ENCODE measurements at regions not wholly inside any gene's neighbourhood (a gene's known extent, or its start where the extent isn't known, plus 50 kb on each side); places are given as distances from the start of the nearest gene placed in this dataset.

DNA sequence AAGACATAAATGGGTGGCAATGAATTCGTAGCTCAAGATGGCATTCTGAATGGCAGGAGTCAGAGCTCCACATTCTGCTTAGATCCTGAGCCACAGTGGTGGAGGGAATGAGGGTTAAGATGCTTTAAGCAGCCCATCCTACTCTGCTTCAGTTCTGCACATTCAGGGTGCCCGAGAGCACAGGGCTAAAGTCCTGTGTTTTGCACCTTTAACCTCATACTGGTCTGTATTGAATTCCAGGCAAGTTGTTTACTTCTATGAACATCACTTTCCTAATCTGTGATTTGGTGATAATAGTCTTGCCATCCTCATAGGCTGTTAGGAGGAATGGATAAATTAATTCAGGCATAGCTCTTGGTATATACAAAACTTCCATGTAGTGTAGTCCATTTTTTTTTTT is 321.6 kb upstream of the CD180 start:
- Histone ChIP-seq H3K23ac (ENCODE audit: insufficient read length, low read depth, low read length) (no peak overlapping the region), H4K8ac (replicated peaks; ENCODE audit: insufficient read length, low read depth, low read length) (no peak overlapping the region), H2AK5ac (ENCODE audit: insufficient read length, low read length) (no peak overlapping the region), H2BK120ac (ENCODE audit: low read depth, low read length, poor library complexity, severe bottlenecking) (no peak overlapping the region), H2BK20ac (ENCODE audit: low read depth, low read length, poor library complexity, severe bottlenecking) (no peak overlapping the region), H2AFZ (ENCODE audit: low read length) (no peak overlapping the region), H3K14ac (ENCODE audit: insufficient read depth, low read length) (no peak overlapping the region), H3T11ph (ENCODE audit: low read length) (no peak overlapping the region), H3K79me1 (ENCODE audit: insufficient read depth, low read depth, low read length, poor library complexity, severe bottlenecking) (no peaks in the 10 kb centered on the region), H3K27ac (ENCODE audit: insufficient read length, low read depth, low read length) (no peak overlapping the region), H3K23me2 (ENCODE audit: insufficient read length, low read depth, low read length, poor library complexity, severe bottlenecking) (no peaks in the 10 kb centered on the region), H3K9me3 (ENCODE audit: control insufficient read depth, low read depth, low read length) (no peaks in the 10 kb centered on the region), H3K4me2 (ENCODE audit: insufficient read depth, insufficient read length, low read length) (no peak overlapping the region), H3K9ac (ENCODE audit: extremely low read depth, insufficient read length, low read length) (no peak overlapping the region), H4K20me1 (ENCODE audit: control insufficient read depth, insufficient read depth, insufficient read length) (no peaks in the 10 kb centered on the region), H2BK15ac (ENCODE audit: low read depth, low read length) (no peak overlapping the region), H3K18ac (ENCODE audit: insufficient read length, low read depth, low read length) (no peak overlapping the region), H2BK12ac (ENCODE audit: insufficient read length, low read depth, low read length) (no peak overlapping the region), H3K56ac (ENCODE audit: insufficient read length, low read depth, low read length) (no peak overlapping the region), H2BK5ac (ENCODE audit: insufficient read length, low read length) (no peak overlapping the region), H3K79me2 (ENCODE audit: insufficient read depth, low read length) (no peaks in the 10 kb centered on the region), H3K4me1 (ENCODE audit: insufficient read depth, low read length) (no peaks in the 10 kb centered on the region), H4K5ac (ENCODE audit: insufficient read length, low read depth, low read length) (no peak overlapping the region), H3K27me3 (ENCODE audit: insufficient read depth, low read length) (no peaks in the 10 kb centered on the region), H4K91ac (ENCODE audit: insufficient read length, low read depth, low read length) (no peak overlapping the region), H3K4ac (ENCODE audit: low read depth, low read length) (no peak overlapping the region)
- Mint-ChIP-seq H3K27ac (no peak overlapping the region; a peak in 1 of 7 replicates), H3K4me1 (0 out of 4 replicates have a peak, but pooled peaks cover 0 to 2% of the 10 kb centered on the region in 2 experiments), H3K9me3 (no peaks in the 10 kb centered on the region), H3K4me3 (no peak overlapping the region), H3K27me3 (ENCODE audit: low read depth) (no peaks in the 10 kb centered on the region), H3K36me3 (ENCODE audit: insufficient read depth in 1 of 3, low read depth in 3 of 3) (no peaks in the 10 kb centered on the region)
- DNase-seq = no peak
- TF ChIP-seq, protein P1, sequence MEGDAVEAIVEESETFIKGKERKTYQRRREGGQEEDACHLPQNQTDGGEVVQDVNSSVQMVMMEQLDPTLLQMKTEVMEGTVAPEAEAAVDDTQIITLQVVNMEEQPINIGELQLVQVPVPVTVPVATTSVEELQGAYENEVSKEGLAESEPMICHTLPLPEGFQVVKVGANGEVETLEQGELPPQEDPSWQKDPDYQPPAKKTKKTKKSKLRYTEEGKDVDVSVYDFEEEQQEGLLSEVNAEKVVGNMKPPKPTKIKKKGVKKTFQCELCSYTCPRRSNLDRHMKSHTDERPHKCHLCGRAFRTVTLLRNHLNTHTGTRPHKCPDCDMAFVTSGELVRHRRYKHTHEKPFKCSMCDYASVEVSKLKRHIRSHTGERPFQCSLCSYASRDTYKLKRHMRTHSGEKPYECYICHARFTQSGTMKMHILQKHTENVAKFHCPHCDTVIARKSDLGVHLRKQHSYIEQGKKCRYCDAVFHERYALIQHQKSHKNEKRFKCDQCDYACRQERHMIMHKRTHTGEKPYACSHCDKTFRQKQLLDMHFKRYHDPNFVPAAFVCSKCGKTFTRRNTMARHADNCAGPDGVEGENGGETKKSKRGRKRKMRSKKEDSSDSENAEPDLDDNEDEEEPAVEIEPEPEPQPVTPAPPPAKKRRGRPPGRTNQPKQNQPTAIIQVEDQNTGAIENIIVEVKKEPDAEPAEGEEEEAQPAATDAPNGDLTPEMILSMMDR (conservative IDR thresholded peaks at IDR 0.05) = no peak
- no CpG with 5 or more reads among the region's 2 CpGs for WGBS (ENCODE audit: extremely low coverage, insufficient read length, low lambda C conversion rate)
